ENCODE measurements at regions not wholly inside any gene's neighbourhood (a gene's known extent, or its start where the extent isn't known, plus 50 kb on each side); places are given as distances from the start of the nearest gene placed in this dataset.

- TF ChIP-seq CTCF (IDR thresholded peaks at IDR 0.05; ENCODE audit: low read length), result no peak
- TF ChIP-seq EZH2 (IDR thresholded peaks at IDR 0.05; ENCODE audit: borderline replicate concordance, low read length), result no peak
These were observed 134.7 kb downstream of the POU4F1 start for GRCh38 chr13:78468621-78469020.

All from OCI-LY1 (cell line).